ENCODE measurements at regions not wholly inside any gene's neighbourhood (a gene's known extent, or its start where the extent isn't known, plus 50 kb on each side); places are given as distances from the start of the nearest gene placed in this dataset.

DNA sequence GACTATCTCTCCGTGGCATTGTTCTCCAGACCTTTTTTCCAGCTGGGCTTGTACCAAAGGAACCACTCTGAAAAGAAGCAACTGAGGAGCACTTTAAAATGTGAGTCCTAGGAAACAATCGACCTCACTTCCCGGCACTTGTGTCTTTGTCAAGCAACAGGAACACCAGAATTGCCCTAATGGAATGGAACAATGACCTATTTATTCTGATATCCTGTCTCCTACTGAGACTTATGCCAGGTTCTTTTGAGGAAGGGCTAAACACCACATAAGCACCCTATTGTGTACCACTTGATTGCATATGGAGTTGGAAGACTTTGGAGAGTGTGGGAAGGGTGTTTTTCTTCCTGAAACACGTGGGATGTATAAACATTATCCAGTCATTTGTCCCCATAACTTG, 56.8 kb upstream of the TGFBR2 start:
- H2BK20ac ChIP-seq (ENCODE audit: low read depth, low read length), result no peak overlapping the region
- no peak overlapping the region for H4K8ac ChIP-seq (ENCODE audit: low read depth in 2 of 2, low read length in 2 of 2)
- no peak overlapping the region for H4K91ac ChIP-seq (ENCODE audit: insufficient read depth, low read depth, low read length)
- DNase-seq, result no peak
- peaks cover 1% of the 10 kb centered on the region; the same call in 1 of the 2 replicates for H3K9me3 ChIP-seq (ENCODE audit: control insufficient read depth, insufficient read depth, low read length)
- H3K4me1 ChIP-seq (ENCODE audit: control insufficient read depth, insufficient read depth, low read length), result peaks cover 4% of the 10 kb centered on the region; the same call in 1 of the 2 replicates
- in situ Hi-C loops (cut with MboI; ENCODE audit: low sequenced_read_pairs) (no loop called here), intact Hi-C loops (cut with micrococcal nuclease) (loop anchor here (10.0 kb wide), 1 partner anchor 195 kb away; no protein-coding TSS in a partner anchor), dilution Hi-C loops (cut with HindIII; ENCODE audit: low sequenced_read_pairs, unreplicated experiment) (no loop called here)
- H3K56ac ChIP-seq (ENCODE audit: extremely low read depth, insufficient read depth, low read length), result no peak overlapping the region
- H3K79me1 ChIP-seq (ENCODE audit: low read depth in 1 of 2, low read length in 2 of 2), result no peaks in the 10 kb centered on the region
- H2BK15ac ChIP-seq (ENCODE audit: low read depth, low read length), result no peak overlapping the region
- ChIA-PET POLR2A (ENCODE audit: unreplicated experiment) (no interaction called here), CTCF (no interaction called here)
- no peak for TF ChIP-seq MAZ (IDR thresholded peaks at IDR 0.05; ENCODE audit: borderline replicate concordance, low read depth, low read length)
- no peak for TF ChIP-seq RFX5 (IDR thresholded peaks at IDR 0.05; ENCODE audit: low read depth, low read length)
- TF ChIP-seq CTCF (conservative IDR thresholded peaks at IDR 0.05; ENCODE audit: low read depth, low read length), result no peak
- no peak for TF ChIP-seq RCOR1 (IDR thresholded peaks at IDR 0.05; ENCODE audit: insufficient replicate concordance, low read length)
- no peak for TF ChIP-seq BHLHE40 (IDR thresholded peaks at IDR 0.05; ENCODE audit: low read depth, low read length)
- H4K20me1 ChIP-seq (ENCODE audit: insufficient read depth, low read length), result no peaks in the 10 kb centered on the region
- H3K9ac ChIP-seq (ENCODE audit: low read depth, low read length), result no peak overlapping the region
- H3K23ac ChIP-seq (ENCODE audit: low read depth, low read length), result no peak overlapping the region
- no peak for ATAC-seq (ENCODE audit: low read depth)
- H3K4me3 ChIP-seq (ENCODE audit: insufficient read depth, low read depth, low read length), result no peak overlapping the region
- no peak overlapping the region for H4K5ac ChIP-seq (ENCODE audit: low read depth, low read length)
- no peak overlapping the region for H2BK120ac ChIP-seq (ENCODE audit: low read depth, low read length)
- no peak overlapping the region for H3K18ac ChIP-seq (ENCODE audit: low read depth, low read length)
- H3K4ac ChIP-seq (ENCODE audit: low read depth, low read length), result no peak overlapping the region; the same call in 1 of the 2 replicates
- no peak overlapping the region for H3K4me2 ChIP-seq (ENCODE audit: low read depth, low read length)
- no peak overlapping the region for H2AFZ ChIP-seq (replicated peaks; ENCODE audit: low read length, poor library complexity)
- H2AK9ac ChIP-seq (replicated peaks; ENCODE audit: low read depth, low read length, poor library complexity), result no peak overlapping the region
- BruUV-seq (replicated peaks), result no TSS peak
- WGBS, 2 experiments (ENCODE audit: extremely low coverage in 2 of 2, insufficient read length in 1 of 2), result 67% methylated on average over 2 of the region's 4 CpGs; no CpG with 5 or more reads in 1 of the 2 experiments
- no peaks in the 10 kb centered on the region for H3K36me3 ChIP-seq (ENCODE audit: control insufficient read depth, insufficient read depth, low read length)
- no peaks in the 10 kb centered on the region for H3K27me3 ChIP-seq (ENCODE audit: control insufficient read depth, insufficient read depth, low read length)
- H2BK5ac ChIP-seq (ENCODE audit: low read depth, low read length, poor library complexity, severe bottlenecking), result no peak overlapping the region
- H2AK5ac ChIP-seq (ENCODE audit: low read depth, low read length), result no peak overlapping the region
- no peak overlapping the region for H3K27ac ChIP-seq (ENCODE audit: insufficient read depth, low read length)
- H3K14ac ChIP-seq (replicated peaks; ENCODE audit: low read depth, low read length), result no peak overlapping the region
- H3K9me1 ChIP-seq (ENCODE audit: insufficient read depth, low read length), result no peaks in the 10 kb centered on the region; the same call in 1 of the 2 replicates

All from IMR-90 (cell line).